K562 (cell line): ENCODE measurements at regions not wholly inside any gene's neighbourhood (a gene's known extent, or its start where the extent isn't known, plus 50 kb on each side); places are given as distances from the start of the nearest gene placed in this dataset.

Experiments
- CTCF ChIP-seq, 3 experiments: IDR thresholded peaks in 2 of 3; conservative IDR thresholded peaks in 1 of 3; 2 replicates each; pipeline ENCODE4 v1.5.1; 2011 to 2012; ENCODE audit warnings: low read length in 3 of 3, mild to moderate bottlenecking in 3 of 3, control low read depth in 2 of 3, improper control_type of control experiment in 1 of 3, inconsistent platforms in 1 of 3, low read depth in 1 of 3, mixed read lengths in 1 of 3, moderate library complexity in 1 of 3; ENCODE audit not compliant: insufficient read depth in 2 of 3
- CTCFL ChIP-seq: IDR thresholded peaks from 2 replicates; pipeline ENCODE4 v1.6.1; 2011; ENCODE audit warnings: borderline replicate concordance, low read depth, mild to moderate bottlenecking, moderate library complexity, low read length; ENCODE audit not compliant: insufficient read depth, poor library complexity, severe bottlenecking
- EGR1 ChIP-seq: fragments of 450-650 bp; conservative IDR thresholded peaks from 2 replicates; pipeline ENCODE4 v1.6.1; 2017; ENCODE audit warnings: mild to moderate bottlenecking
- KLF16 ChIP-seq: IDR thresholded peaks from 2 replicates; pipeline ENCODE4 v1.6.1; 2016; ENCODE audit warnings: antibody characterized with exemption
- MAFK ChIP-seq: IDR thresholded peaks from 2 replicates; pipeline ENCODE4 v1.6.1; 2011; ENCODE audit warnings: low read length, improper control_type of control experiment
- MTA2 ChIP-seq: fragments of 450-650 bp; IDR thresholded peaks from 2 replicates; pipeline ENCODE4 v1.6.1; 2016; ENCODE audit warnings: low read depth
- MTA3 ChIP-seq: fragments of 450-650 bp; formaldehyde crosslinking; IDR thresholded peaks from 2 replicates; pipeline ENCODE4 v1.6.1; 2017; ENCODE audit warnings: mild to moderate bottlenecking, borderline replicate concordance
- REST ChIP-seq, 2 experiments: fragments of 450-650 bp; formaldehyde crosslinking in 1 of 2; IDR thresholded peaks; 2 replicates each; pipeline versions ENCODE4 v1.4.0 to v1.6.1; 2014 to 2020; ENCODE audit warnings: mild to moderate bottlenecking in 2 of 2, borderline replicate concordance in 1 of 2, low read depth in 1 of 2
- SMC3 ChIP-seq: conservative IDR thresholded peaks from 2 replicates; pipeline ENCODE4 v1.6.1; 2011; ENCODE audit warnings: low read depth, low read length, improper control_type of control experiment; ENCODE audit not compliant: insufficient read depth
- STAG1 ChIP-seq: sonication (generic); formaldehyde crosslinking; IDR thresholded peaks from 2 replicates; pipeline ENCODE4 v1.5.0; 2020; ENCODE audit warnings: missing genetic modification reagents, borderline replicate concordance
- ZNF77 ChIP-seq: fragments of 250-450 bp; sonication (Bioruptor Pico); IDR thresholded peaks from 2 replicates; pipeline ENCODE4 v1.5.0; 2020
- TF ChIP-seq, protein P1 (sequence below): fragments of 250-450 bp; sonication (Bioruptor Pico); IDR thresholded peaks from 2 replicates; pipeline ENCODE4 v1.5.0; 2021; ENCODE audit warnings: mild to moderate bottlenecking, borderline replicate concordance

- TF ChIP-seq CTCFL: peak; percentile 71
- TF ChIP-seq STAG1: peak; percentile 87
- TF ChIP-seq CTCF (IDR thresholded peaks at IDR 0.05 in 2 of 3, conservative IDR thresholded peaks at IDR 0.05 in 1 of 3; ENCODE audit: insufficient read depth in 2 of 3, low read depth in 1 of 3, low read length in 3 of 3): peak; percentile 95 to 97 (median 97)
- TF ChIP-seq KLF16: 0 out of 2 replicates have a peak, but pooled peaks have one; percentile 42
- TF ChIP-seq REST (IDR thresholded peaks at IDR 0.05; ENCODE audit: borderline replicate concordance): peak; percentile 77
- no peak for TF ChIP-seq REST (CRISPR knock-in tag; IDR thresholded peaks at IDR 0.05; ENCODE audit: low read depth)
- TF ChIP-seq ZNF77 (CRISPR knock-in tag): no peak
- TF ChIP-seq EGR1: peak; percentile 96
- peak; percentile 89 for TF ChIP-seq SMC3
- TF ChIP-seq MTA2: no peak
- peak; percentile 33; the same call in 1 of the 2 replicates for TF ChIP-seq MTA3
- 0 out of 2 replicates have a peak, but pooled peaks have one; percentile 12 for TF ChIP-seq MAFK
- TF ChIP-seq, protein P1, sequence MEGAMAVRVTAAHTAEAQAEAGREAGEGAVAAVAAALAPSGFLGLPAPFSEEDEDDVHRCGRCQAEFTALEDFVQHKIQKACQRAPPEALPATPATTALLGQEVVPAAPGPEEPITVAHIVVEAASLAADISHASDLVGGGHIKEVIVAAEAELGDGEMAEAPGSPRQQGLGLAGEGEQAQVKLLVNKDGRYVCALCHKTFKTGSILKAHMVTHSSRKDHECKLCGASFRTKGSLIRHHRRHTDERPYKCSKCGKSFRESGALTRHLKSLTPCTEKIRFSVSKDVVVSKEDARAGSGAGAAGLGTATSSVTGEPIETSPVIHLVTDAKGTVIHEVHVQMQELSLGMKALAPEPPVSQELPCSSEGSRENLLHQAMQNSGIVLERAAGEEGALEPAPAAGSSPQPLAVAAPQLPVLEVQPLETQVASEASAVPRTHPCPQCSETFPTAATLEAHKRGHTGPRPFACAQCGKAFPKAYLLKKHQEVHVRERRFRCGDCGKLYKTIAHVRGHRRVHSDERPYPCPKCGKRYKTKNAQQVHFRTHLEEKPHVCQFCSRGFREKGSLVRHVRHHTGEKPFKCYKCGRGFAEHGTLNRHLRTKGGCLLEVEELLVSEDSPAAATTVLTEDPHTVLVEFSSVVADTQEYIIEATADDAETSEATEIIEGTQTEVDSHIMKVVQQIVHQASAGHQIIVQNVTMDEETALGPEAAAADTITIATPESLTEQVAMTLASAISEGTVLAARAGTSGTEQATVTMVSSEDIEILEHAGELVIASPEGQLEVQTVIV (CRISPR knock-in tag): no peak
Measured at GRCh38 chr6:188821-189655, 103.2 kb upstream of the DUSP22 start (continued).
